HUES48 (cell line): ENCODE measurements at regions not wholly inside any gene's neighbourhood (a gene's known extent, or its start where the extent isn't known, plus 50 kb on each side); places are given as distances from the start of the nearest gene placed in this dataset.

Source experiments
- H3K27ac ChIP-seq: one replicate; pipeline ENCODE4 v1.7.0; 2013; ENCODE audit warnings: low read depth, low read length, inconsistent platforms
- H3K27me3 ChIP-seq: 2 replicates; pipeline ENCODE4 v1.6.1; 2013; ENCODE audit warnings: mild to moderate bottlenecking, low read length; ENCODE audit not compliant: control insufficient read depth, insufficient read depth
- H3K36me3 ChIP-seq: 2 replicates; pipeline ENCODE4 v1.6.1; 2013; ENCODE audit warnings: low read length; ENCODE audit not compliant: control insufficient read depth, insufficient read depth
- H3K4me1 ChIP-seq: 2 replicates; pipeline ENCODE4 v1.6.1; 2013; ENCODE audit warnings: mild to moderate bottlenecking, low read length; ENCODE audit not compliant: control insufficient read depth, insufficient read depth
- H3K4me3 ChIP-seq: 2 replicates; pipeline ENCODE4 v1.5.1; 2013; ENCODE audit warnings: mild to moderate bottlenecking, low read depth, low read length
- H3K9ac ChIP-seq: 2 replicates; pipeline ENCODE4 v1.6.1; 2013; ENCODE audit warnings: mild to moderate bottlenecking, low read depth, low read length, moderate library complexity
- H3K9me3 ChIP-seq: 2 replicates; pipeline ENCODE4 v1.6.1; 2013; ENCODE audit warnings: low read length; ENCODE audit not compliant: control insufficient read depth, insufficient read depth

DNA sequence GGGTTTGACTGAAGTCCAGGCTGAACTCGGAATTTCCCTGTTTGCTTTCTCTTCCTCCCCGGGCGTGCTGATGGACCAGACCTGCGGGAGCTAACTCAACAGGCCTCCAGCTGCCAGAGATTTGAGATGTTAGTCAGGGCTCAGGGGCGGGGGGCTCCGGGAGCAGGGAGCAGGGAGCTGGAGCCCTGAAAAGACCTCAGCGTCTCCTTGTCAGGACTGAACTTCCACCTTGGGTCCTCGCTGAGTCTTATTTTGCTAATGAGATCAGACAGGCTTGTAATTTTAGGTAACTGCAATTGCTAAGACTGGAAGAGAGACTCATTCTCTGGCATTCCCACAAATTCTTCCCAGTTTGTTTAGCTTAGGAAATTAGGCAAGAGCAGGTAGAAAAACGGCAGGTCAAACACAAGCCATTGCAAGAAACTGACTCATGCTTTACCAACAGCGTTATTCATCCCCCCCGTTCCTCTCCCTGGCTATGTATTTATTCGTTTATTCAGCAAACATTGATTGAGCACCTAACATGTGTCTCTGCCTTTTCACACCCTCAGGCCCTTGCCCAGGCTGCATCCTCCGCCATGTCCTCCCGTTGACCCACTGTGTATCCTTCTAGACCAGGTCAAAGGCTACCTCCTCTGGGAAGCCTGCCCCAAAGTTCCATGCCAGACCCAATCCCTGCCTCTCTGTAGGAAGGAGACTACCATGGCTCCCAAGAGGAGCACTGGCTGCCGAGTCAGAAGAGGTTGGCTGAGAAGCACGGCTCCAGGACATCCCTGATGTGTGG is 80.4 kb upstream of the DIO3 start:
- Histone ChIP-seq H3K27ac (no peak overlapping the region), H3K27me3 (no peaks in the 10 kb centered on the region), H3K9me3 (peaks cover 3% of the 10 kb centered on the region), H3K4me1 (peaks cover 12% of the 10 kb centered on the region), H3K4me3 (no peak overlapping the region), H3K36me3 (no peaks in the 10 kb centered on the region), H3K9ac (no peak overlapping the region)

DNA sequence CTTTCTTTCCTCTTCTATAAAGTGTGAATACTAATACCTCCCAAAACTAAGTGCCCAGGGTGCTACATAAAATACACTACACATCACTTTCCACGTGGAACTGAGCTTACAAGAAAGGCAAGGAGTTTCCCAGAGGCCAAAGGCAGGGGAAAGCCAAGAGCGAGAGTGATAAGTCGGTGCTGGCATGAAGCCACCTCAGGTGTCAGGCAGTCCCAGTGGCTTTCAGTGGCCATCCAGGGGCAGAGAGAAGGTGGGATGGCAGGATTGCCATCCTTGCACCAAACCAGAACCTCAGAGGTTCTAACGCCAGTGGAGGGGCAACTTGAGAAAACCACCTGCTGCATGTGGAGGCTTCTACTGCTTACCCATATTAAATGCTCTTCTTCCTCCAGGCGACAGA is 79.7 kb upstream of the DIO3 start:
- Histone ChIP-seq H3K4me3 (no peak overlapping the region), H3K27ac (no peak overlapping the region), H3K36me3 (no peaks in the 10 kb centered on the region), H3K9me3 (peaks cover 8% of the 10 kb centered on the region), H3K27me3 (no peaks in the 10 kb centered on the region), H3K4me1 (peaks cover 12% of the 10 kb centered on the region), H3K9ac (no peak overlapping the region)

DNA sequence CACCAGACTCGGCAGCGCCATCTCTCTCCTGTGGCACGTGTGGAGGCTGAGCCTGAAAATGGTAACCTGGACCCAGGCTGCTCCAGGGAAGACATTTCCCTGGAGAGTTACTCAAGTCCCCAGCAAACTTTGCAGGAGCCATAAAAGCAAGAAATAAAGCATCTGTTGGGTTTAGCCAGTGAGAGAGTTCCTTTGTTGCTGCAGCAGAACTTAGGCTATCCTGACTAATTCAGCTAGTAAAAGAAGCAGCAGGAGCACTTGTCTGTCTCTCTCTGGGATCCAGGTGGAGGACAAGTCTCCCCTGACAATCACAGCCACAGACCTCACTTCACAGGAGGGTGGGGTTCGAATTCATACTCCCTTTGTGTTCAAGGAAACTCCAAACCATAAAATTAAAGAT is 79.2 kb upstream of the DIO3 start:
- H3K27ac ChIP-seq = no peak overlapping the region
- H3K4me1 ChIP-seq = peaks cover 7% of the 10 kb centered on the region
- H3K36me3 ChIP-seq = no peaks in the 10 kb centered on the region

DNA sequence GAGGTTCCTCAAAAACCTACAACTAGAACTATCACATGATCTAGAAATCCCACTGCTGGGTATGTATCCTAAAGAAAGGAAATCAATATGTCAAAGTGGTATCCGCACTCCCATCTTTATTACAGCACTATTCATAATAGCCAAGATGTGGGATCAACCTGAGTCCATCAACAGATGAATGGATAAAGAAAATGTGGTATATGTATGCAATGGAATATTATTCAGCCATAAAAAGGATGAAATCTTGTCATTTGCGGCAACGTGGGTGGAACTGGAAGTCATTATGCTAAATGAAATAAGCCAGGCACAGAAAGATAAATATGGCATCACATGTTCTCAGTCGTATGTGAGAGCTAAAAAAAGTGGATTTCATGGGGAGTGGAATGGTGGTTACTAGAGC is 77.5 kb upstream of the DIO3 start:
- no peaks in the 10 kb centered on the region for H3K36me3 ChIP-seq
- H3K27ac ChIP-seq = no peak overlapping the region
- no peak overlapping the region for H3K9ac ChIP-seq
- no peaks in the 10 kb centered on the region for H3K27me3 ChIP-seq
- H3K4me1 ChIP-seq = no peaks in the 10 kb centered on the region
- H3K4me3 ChIP-seq = no peak overlapping the region
- peaks cover 13% of the 10 kb centered on the region for H3K9me3 ChIP-seq

More for the DNA sequence above, 79.2 kb upstream of the DIO3 start:
- peaks cover 13% of the 10 kb centered on the region for H3K9me3 ChIP-seq
- H3K9ac ChIP-seq = no peak overlapping the region
- H3K27me3 ChIP-seq = no peaks in the 10 kb centered on the region
- H3K4me3 ChIP-seq = no peak overlapping the region

DNA sequence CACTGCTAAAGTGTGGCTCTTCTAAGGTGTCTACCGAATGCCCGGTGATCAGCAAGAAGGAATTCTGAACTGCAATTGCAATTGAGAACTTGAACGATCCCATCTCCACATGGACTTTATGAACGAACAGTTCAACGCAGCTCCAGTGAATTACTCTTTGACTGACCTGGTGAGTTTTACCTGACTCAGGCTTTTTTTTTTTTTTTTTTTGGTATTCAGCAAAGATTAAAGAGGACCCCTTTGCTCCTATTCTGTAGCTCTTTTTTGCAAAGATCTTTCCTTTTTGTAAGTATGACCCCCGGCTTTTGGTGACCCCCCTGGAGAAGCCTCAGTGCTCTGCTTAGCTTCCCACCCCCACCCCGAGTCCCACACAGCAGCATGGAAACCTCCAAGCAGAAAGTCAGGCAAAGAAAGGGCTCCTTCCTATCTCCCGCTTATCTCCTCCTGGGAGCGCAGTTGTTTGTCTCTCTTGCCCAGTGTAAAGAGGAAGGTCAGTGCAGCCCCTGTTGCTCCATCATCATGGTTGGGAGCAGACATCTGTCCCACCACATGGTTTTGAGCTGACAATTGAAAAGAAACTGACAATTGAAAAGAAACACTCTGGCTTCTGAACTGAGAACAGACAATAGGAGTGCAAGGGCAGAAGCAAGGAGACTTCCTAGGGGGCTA is 72.1 kb upstream of the DIO3 start:
- Histone ChIP-seq H3K36me3 (no peaks in the 10 kb centered on the region), H3K27me3 (no peaks in the 10 kb centered on the region), H3K4me1 (no peaks in the 10 kb centered on the region), H3K27ac (no peak overlapping the region), H3K9me3 (peaks cover 13% of the 10 kb centered on the region), H3K9ac (no peak overlapping the region), H3K4me3 (no peak overlapping the region)

DNA sequence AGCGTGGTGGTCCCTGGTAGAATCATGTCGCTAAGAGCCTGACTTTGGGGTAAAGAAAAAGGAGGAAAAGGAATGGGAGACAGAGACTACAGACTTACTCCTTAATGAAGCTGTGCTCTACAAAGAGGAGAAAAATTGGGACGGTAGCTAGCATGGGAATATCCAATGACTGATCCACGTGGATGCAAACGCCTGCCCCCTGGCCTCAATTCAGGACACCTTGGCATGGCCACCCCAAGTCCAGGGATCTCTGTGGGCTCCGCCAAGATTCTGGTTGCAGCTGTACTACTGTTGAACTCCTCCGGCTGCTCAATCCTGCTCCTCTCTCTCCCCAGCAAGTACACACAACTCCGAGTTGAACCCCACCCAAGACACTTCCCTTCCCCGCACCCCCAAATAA is 70.5 kb upstream of the DIO3 start:
- Histone ChIP-seq H3K27me3 (no peaks in the 10 kb centered on the region), H3K4me3 (no peak overlapping the region), H3K9me3 (peaks cover 11% of the 10 kb centered on the region), H3K9ac (no peak overlapping the region), H3K4me1 (peaks cover 2% of the 10 kb centered on the region; the same call in 1 of the 2 replicates), H3K27ac (no peak overlapping the region), H3K36me3 (no peaks in the 10 kb centered on the region)

DNA sequence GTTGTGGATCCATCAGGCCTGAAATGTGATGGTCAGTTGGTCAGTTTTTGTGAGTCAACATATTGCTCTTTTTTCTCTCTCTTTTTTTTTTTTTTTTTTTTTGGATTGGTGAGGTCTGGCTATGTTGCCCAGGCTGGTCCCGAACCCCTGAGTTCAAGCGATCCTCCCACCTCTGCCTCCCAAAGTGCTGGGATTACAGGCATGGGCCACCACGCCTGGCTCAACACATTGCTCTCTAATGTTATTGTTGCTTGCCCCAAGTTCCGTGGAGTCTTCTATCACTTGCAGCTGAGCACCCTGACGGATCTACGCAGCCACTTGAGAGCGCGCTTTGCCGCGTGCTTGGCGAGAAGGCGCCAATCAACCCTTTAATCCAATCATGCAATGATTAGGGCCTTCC is 69.5 kb upstream of the DIO3 start:
- Histone ChIP-seq H3K9me3 (peaks cover 2% of the 10 kb centered on the region; the same call in 1 of the 2 replicates), H3K9ac (no peak overlapping the region), H3K36me3 (no peaks in the 10 kb centered on the region), H3K27ac (no peak overlapping the region), H3K27me3 (no peaks in the 10 kb centered on the region), H3K4me3 (no peak overlapping the region), H3K4me1 (peaks cover 12% of the 10 kb centered on the region)

DNA sequence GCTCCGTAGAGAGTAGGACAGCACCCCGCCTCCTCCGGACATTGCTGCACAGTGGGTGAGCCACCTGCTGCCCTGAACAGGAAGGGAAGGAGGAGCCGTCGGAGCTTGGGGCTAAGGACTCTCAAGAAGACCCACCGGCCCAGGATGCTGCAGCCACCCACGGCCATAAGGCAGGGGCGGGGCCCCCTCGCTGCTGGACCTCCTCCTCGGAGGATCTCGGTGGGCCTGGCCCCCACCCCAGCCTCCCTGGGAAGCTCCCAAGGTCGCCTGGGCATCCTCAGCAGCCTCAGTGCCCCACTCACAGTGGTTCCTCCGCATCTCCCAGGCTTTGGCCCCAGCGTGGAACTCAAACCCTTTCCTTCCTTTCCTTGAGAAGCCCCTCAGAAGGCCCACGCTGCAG is 68.6 kb upstream of the DIO3 start:
- Histone ChIP-seq H3K27ac (no peak overlapping the region), H3K4me3 (no peak overlapping the region), H3K27me3 (no peaks in the 10 kb centered on the region), H3K36me3 (no peaks in the 10 kb centered on the region), H3K4me1 (peaks cover 18% of the 10 kb centered on the region), H3K9me3 (no peaks in the 10 kb centered on the region), H3K9ac (no peak overlapping the region)

DNA sequence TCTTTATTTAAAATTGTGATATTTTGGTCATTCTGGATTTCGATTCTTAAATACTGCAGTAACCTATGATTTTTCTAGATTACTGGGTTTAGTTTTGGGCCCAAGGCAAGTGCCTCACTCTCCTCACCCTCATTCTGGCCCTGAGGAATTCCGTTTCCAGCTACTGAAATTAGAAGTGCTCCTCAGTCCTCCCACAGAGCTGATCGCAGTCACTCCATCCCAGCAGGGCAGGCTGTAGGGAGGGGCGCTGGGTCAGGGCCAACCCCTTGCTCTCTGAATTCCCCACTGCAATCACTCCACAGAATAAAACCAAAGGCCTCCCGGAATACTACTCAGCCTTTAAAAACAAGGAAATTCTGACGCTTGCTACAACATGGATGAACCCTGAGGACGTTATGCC is 66.5 kb upstream of the DIO3 start:
- H3K27ac ChIP-seq = no peak overlapping the region
- H3K4me3 ChIP-seq = no peak overlapping the region
- H3K9ac ChIP-seq = no peak overlapping the region
- H3K4me1 ChIP-seq = peaks cover 18% of the 10 kb centered on the region
- H3K27me3 ChIP-seq = no peaks in the 10 kb centered on the region
- no peaks in the 10 kb centered on the region for H3K36me3 ChIP-seq
- H3K9me3 ChIP-seq = no peaks in the 10 kb centered on the region

DNA sequence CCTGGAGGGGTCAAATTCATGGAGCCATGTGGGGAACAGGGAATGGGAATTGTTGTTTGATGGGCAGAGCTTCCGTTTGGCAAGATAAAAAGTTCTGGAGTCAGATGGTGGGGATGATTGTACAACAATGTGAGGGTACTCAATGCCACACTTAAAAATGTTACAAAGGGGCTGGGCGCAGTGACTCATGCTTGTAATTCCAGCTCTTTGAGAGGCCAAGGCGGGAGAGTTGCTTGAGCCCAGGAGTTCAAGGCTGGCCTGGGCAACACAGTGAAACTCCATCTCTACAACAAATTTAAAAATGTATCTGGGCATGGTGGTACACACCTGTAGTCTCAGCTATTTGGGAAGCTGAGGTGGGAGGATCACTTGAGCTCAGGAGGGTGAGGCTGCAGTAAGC is 66.0 kb upstream of the DIO3 start:
- Histone ChIP-seq H3K36me3 (no peaks in the 10 kb centered on the region), H3K4me1 (peaks cover 18% of the 10 kb centered on the region), H3K27ac (no peak overlapping the region), H3K9me3 (no peaks in the 10 kb centered on the region), H3K27me3 (no peaks in the 10 kb centered on the region), H3K9ac (no peak overlapping the region), H3K4me3 (no peak overlapping the region)
